SK-N-MC (cell line): ENCODE measurements at regions not wholly inside any gene's neighbourhood (a gene's known extent, or its start where the extent isn't known, plus 50 kb on each side); places are given as distances from the start of the nearest gene placed in this dataset.

Source experiments
- EZH2 ChIP-seq: fragments of 200-600 bp; sonication (generic); IDR thresholded peaks from one replicate; pipeline ENCODE4 v1.6.1; 2017; ENCODE audit warnings: antibody characterized with exemption
- FOXP2 ChIP-seq: optimal IDR thresholded peaks from 2 replicates; pipeline ENCODE3; 2011; ENCODE audit warnings: mild to moderate bottlenecking, moderate library complexity; ENCODE audit not compliant: insufficient read depth; ENCODE audit errors: extremely low read length, control extremely low read depth
- POLR2AphosphoS5 ChIP-seq: IDR thresholded peaks from 2 replicates; pipeline ENCODE4 v1.6.1; 2012; ENCODE audit warnings: mild to moderate bottlenecking, low read depth, low read length, borderline replicate concordance

DNA sequence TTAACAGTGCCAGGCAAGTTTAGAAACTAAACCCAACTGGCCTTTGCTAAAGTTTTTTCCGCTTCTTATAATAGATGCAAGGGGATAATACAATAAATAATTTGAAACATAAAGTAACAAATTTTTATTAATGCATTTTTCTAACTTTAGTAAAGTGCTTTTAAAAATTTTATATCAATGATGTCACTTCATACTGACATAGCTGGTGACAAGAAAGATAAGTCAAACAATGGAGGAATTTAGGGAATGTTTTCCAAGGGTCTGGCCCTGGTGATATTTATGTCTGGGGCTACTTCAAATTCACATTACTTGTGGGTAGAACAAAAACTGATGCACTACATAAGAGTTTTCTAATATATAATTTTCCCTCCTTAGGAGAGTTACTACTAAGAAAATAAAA lies 61.2 kb upstream of the CBLN2 start:
- TF ChIP-seq EZH2 (no peak), POLR2AphosphoS5 (no peak), FOXP2 (no peak)
